ENCODE measurements at regions not wholly inside any gene's neighbourhood (a gene's known extent, or its start where the extent isn't known, plus 50 kb on each side); places are given as distances from the start of the nearest gene placed in this dataset.

- H3K4ac ChIP-seq (ENCODE audit: low read depth, low read length) = no peak overlapping the region
- Mint-ChIP-seq H3K27me3 (ENCODE audit: low read depth) (peaks cover 1% of the 10 kb centered on the region), H3K4me1 (no peaks in the 10 kb centered on the region), H3K27ac (no peak overlapping the region), H3K9me3 (no peaks in the 10 kb centered on the region), H3K4me3 (no peak overlapping the region), H3K36me3 (ENCODE audit: insufficient read depth in 1 of 3, low read depth in 3 of 3) (no peaks in the 10 kb centered on the region)
- H4K8ac ChIP-seq (replicated peaks; ENCODE audit: insufficient read length, low read depth, low read length) = no peak overlapping the region
- TF ChIP-seq CTCF (conservative IDR thresholded peaks at IDR 0.05) = no peak
- no peak overlapping the region for H2BK15ac ChIP-seq (ENCODE audit: low read depth, low read length)
- no peaks in the 10 kb centered on the region for H3K4me1 ChIP-seq (ENCODE audit: insufficient read depth, low read length)
- H3K4me2 ChIP-seq (ENCODE audit: insufficient read depth, insufficient read length, low read length) = no peak overlapping the region
- DNase-seq = no peak
- H3K9me3 ChIP-seq (ENCODE audit: control insufficient read depth, low read depth, low read length) = no peaks in the 10 kb centered on the region
- H3T11ph ChIP-seq (ENCODE audit: low read length) = no peak overlapping the region
- no peaks in the 10 kb centered on the region for H3K23me2 ChIP-seq (ENCODE audit: insufficient read length, low read depth, low read length, poor library complexity, severe bottlenecking)
- no peak overlapping the region for H3K23ac ChIP-seq (ENCODE audit: insufficient read length, low read depth, low read length)
- H3K9ac ChIP-seq (ENCODE audit: extremely low read depth, insufficient read length, low read length) = no peak overlapping the region
- H2BK120ac ChIP-seq (ENCODE audit: low read depth, low read length, poor library complexity, severe bottlenecking) = no peak overlapping the region
- H4K5ac ChIP-seq (ENCODE audit: insufficient read length, low read depth, low read length) = no peak overlapping the region
- H3K79me2 ChIP-seq (ENCODE audit: insufficient read depth, low read length) = no peaks in the 10 kb centered on the region
- no peak overlapping the region for H2AK5ac ChIP-seq (ENCODE audit: insufficient read length, low read length)
- H3K27ac ChIP-seq (ENCODE audit: insufficient read length, low read depth, low read length) = no peak overlapping the region
- H4K20me1 ChIP-seq (ENCODE audit: control insufficient read depth, insufficient read depth, insufficient read length) = no peaks in the 10 kb centered on the region
- H3K27me3 ChIP-seq (ENCODE audit: insufficient read depth, low read length) = no peaks in the 10 kb centered on the region
- no peak overlapping the region for H4K91ac ChIP-seq (ENCODE audit: insufficient read length, low read depth, low read length)
- no peak overlapping the region for H3K18ac ChIP-seq (ENCODE audit: insufficient read length, low read depth, low read length)
- H3K79me1 ChIP-seq (ENCODE audit: insufficient read depth, low read depth, low read length, poor library complexity, severe bottlenecking) = no peaks in the 10 kb centered on the region
- no peak overlapping the region for H3K56ac ChIP-seq (ENCODE audit: insufficient read length, low read depth, low read length)
- H2BK20ac ChIP-seq (ENCODE audit: low read depth, low read length, poor library complexity, severe bottlenecking) = no peak overlapping the region
- no peak overlapping the region for H2AFZ ChIP-seq (ENCODE audit: low read length)
- H3K14ac ChIP-seq (ENCODE audit: insufficient read depth, low read length) = no peak overlapping the region
- H2BK12ac ChIP-seq (ENCODE audit: insufficient read length, low read depth, low read length) = no peak overlapping the region
- no peak overlapping the region for H2BK5ac ChIP-seq (ENCODE audit: insufficient read length, low read length)
- no CpG with 5 or more reads among the region's 2 CpGs for WGBS (ENCODE audit: extremely low coverage, insufficient read length, low lambda C conversion rate)
Measured at GRCh38 chr5:76025069-76025468, 58.1 kb upstream of the SV2C start.

All from H9 (cell line).